ENCODE measurements at regions not wholly inside any gene's neighbourhood (a gene's known extent, or its start where the extent isn't known, plus 50 kb on each side); places are given as distances from the start of the nearest gene placed in this dataset.

DNA sequence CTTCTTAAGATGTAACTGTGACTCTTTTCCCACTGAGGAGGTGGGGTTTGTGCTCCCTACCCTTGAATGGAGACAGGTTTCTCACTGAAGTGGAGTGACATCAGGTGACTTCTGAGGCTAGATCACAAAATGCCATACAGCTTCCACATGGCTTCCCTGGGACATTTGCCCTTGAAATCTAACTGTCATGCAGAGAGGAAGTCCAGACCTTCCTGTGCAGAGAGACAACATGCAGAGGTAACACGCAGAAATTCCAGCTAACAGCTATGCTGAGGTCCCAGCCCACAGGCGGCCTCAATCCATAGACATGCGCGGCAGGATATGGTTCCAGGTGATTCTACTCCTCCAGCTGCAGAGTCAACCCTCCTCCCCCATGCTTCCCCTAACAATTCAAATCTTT is 119.0 kb downstream of the TRIB2 start:
- TF ChIP-seq CTCF (IDR thresholded peaks at IDR 0.05) (no peak), EP300 (IDR thresholded peaks at IDR 0.05) (no peak)

Measured in tibial nerve (tissue), 4 donors.